Upper lobe of right lung (tissue), 1 donor: ENCODE measurements at regions not wholly inside any gene's neighbourhood (a gene's known extent, or its start where the extent isn't known, plus 50 kb on each side); places are given as distances from the start of the nearest gene placed in this dataset.

ENCODE experiments used
- ATAC-seq: fragments of 200-7000 bp; cut with Tn5 transposase; one replicate; pipeline ENCODE4 v1.9.1; 2020; ENCODE audit warnings: mild to moderate bottlenecking, moderate library complexity
- DNase-seq: peaks from one replicate; pipeline ENCODE4 v3.0.0-alpha.2; 2020
- H3K27ac ChIP-seq: fragments of 200-600 bp; one replicate; pipeline ENCODE4 v1.8.0; 2022
- H3K27me3 ChIP-seq: fragments of 200-600 bp; one replicate; pipeline ENCODE4 v1.8.0; 2022; ENCODE audit warnings: mild to moderate bottlenecking
- H3K36me3 ChIP-seq: fragments of 200-600 bp; one replicate; pipeline ENCODE4 v1.8.0; 2022
- H3K4me1 ChIP-seq: fragments of 200-600 bp; one replicate; pipeline ENCODE4 v1.8.0; 2022
- H3K4me3 ChIP-seq: fragments of 200-600 bp; one replicate; pipeline ENCODE4 v1.8.0; 2022; ENCODE audit warnings: mild to moderate bottlenecking
- H3K9me3 ChIP-seq: fragments of 200-600 bp; one replicate; pipeline ENCODE4 v1.8.0; 2022
- intact Hi-C: fragments of 100-400 bp; cut with DNase I; formaldehyde crosslinking; loops from one replicate; pipeline ENCODE4 v1.11.0; 2022
- TF ChIP-seq, protein P1 (sequence below): fragments of 200-600 bp; IDR thresholded peaks from one replicate; pipeline ENCODE4 v1.8.0; 2022; ENCODE audit warnings: antibody characterized with exemption
- donor health status: DM: no; HTN: yes; CAD: no; lungs with severe emphysema.

DNA sequence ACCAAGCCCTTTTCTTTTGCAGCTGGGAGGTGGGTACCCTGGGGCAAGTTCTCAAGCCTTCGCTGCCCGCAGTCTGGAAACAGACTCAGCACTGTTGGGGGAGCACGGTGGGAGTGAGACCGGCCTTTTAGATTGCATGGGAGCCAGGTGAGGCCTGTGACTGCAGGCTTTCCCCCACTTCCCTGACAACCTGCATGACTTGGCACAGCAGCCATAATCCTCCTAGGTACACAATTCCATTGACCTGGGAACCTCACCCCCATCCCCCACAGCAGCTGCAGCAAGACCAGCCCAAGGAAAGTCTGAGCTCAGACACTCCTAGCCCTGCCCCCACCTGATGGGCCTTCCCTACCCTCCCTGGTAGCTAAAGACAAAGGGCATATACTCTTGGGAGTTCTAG, 52.2 kb upstream of the CCDC80 start:
- H3K36me3 ChIP-seq = no peaks in the 10 kb centered on the region
- DNase-seq (no peak), ATAC-seq (no peak)
- H3K9me3 ChIP-seq = no peaks in the 10 kb centered on the region
- TF ChIP-seq, protein P1, sequence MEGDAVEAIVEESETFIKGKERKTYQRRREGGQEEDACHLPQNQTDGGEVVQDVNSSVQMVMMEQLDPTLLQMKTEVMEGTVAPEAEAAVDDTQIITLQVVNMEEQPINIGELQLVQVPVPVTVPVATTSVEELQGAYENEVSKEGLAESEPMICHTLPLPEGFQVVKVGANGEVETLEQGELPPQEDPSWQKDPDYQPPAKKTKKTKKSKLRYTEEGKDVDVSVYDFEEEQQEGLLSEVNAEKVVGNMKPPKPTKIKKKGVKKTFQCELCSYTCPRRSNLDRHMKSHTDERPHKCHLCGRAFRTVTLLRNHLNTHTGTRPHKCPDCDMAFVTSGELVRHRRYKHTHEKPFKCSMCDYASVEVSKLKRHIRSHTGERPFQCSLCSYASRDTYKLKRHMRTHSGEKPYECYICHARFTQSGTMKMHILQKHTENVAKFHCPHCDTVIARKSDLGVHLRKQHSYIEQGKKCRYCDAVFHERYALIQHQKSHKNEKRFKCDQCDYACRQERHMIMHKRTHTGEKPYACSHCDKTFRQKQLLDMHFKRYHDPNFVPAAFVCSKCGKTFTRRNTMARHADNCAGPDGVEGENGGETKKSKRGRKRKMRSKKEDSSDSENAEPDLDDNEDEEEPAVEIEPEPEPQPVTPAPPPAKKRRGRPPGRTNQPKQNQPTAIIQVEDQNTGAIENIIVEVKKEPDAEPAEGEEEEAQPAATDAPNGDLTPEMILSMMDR = no peak
- no peak overlapping the region for H3K27ac ChIP-seq
- H3K27me3 ChIP-seq = no peaks in the 10 kb centered on the region
- intact Hi-C loops = no loop called here
- no peak overlapping the region for H3K4me3 ChIP-seq
- H3K4me1 ChIP-seq = no peaks in the 10 kb centered on the region
